ENCODE measurements at regions not wholly inside any gene's neighbourhood (a gene's known extent, or its start where the extent isn't known, plus 50 kb on each side); places are given as distances from the start of the nearest gene placed in this dataset.

DNA sequence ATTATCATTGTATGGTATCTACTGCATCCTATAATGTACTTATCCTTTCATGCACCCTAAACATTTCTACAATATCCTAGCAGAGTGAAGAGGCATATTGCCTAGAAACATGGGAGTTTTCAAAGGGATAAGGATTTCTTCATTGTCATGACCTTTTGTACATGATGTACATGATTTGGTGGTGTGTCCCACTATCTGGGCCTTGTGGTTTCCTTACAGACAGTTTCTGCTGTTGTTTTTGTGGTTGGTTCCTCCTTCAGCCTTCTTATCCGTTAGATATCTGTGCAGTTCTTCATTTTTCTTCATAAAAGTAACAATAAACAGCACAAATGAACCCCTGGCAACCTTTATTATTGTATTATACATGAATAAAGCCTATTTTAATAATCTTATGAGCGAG, 70.4 kb upstream of the BACH1 start:
- no peak for DNase-seq

DNA sequence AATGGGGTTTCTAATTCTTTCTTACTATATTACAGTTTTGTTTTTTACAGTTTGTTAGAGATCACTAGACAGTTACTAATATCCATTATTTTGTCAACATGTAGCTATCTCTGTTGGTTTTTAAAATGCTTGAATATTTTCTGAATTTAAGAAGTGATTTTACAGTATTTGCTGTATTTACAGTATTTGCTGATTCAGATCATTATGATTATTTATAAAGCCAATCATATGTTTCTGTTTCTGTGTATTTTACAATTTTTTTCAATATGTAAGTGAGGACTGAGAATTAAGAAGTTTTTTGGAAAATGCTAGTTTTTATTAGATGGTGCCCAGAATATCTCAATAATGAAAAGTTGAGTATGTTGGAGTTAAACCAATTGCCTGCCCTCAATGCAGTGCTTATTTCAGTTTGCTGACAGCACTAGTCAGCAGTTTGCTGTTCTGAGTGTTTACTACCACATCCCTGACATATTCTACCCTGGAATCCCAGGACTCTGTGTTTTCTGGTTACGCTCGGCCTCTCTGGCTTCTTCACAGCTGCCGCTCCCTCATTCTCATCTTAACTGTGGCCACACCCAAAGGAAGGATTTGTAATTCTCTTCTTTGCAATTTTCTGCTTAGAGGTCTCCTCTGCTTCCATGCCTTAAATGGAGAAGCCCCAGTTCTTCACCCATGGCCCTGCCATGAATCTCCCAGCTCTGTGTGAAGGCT, 68.0 kb upstream of the BACH1 start:
- no peak for DNase-seq

DNA sequence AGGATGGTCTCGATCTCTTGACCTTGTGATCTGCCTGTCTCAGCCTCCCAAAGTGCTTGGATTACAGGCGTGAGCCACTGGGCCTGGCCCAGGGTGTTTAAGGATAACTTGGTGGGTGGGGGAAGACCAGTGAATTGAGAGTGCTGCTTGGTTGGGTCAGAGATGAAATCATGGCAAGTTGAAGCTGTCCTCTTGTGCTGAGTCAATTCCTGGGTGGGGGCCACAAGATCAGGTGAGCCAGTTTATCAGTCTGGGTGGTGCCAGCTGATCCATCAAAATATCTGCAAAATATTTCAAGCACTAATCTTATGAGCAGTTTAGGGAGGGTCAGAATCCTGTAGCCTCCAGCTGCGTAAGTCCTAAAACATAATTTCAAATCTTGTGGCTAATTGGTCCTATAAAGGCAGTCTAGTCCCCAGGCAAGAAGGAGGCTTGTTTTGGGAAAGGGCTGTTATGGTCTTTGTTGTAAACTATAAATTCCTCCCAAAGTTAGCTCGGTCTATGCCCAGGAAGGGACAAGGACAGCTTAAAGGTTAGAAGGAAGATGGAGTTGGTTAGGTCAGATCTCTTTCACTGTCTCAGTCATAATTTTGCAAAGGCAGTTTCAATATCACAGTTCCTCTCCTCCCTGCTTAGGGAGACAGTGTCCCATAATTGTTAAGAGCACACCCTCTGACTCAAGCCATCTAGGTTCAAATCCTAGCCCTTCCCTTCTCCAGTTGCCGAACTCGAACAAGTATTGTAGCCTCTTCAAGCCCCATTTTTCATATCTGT, 66.8 kb upstream of the BACH1 start:
- DNase-seq: no peak

DNA sequence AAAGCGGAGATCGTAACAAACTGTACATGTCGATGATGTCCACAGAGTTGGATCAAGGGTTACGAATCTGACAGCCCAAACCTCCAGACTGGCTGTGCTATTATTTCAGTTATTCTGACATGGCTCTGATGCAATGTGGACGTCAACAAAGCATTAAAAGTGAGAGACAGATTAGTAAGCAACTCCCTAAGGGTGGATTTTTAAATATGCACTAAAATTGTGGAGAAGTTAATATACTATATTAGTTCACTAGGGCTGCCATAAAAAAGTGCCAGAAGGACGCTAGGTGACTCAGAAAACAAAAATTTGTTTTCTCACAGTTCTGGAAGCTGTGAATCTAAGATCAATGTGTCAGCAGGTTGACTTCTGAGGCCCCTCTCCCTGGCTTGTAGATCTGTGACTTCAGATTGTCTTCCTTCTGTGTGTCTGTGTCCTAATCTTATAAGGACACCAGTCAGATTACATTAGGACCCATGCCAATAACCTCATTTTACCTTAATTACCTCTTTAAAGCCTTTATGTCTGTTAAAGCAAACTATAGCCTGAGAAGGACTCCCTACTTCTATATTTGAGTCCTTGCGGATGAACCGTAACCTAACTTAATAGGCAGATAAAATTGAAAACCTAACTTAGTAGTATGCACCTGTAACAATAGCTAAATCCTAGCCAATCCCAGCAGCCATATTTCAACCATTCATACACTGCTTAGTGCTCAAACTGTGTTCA, 66.0 kb upstream of the BACH1 start:
- no peak for DNase-seq

DNA sequence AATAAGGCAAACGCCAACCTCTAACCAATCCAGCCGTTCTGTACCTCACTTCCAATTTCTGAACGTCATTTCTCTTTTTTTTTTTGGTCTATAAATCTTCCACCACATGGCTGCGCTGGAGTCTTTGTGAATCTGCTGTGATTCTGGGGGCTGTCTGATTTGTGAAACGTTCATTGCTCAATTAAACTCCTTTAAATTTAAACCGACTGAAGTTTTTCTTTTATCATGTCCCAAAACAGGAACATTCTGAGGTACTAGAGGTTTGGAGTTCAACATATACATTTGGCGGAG, 65.5 kb upstream of the BACH1 start:
- no peak for DNase-seq

- peak in 1 of 5 donors; percentile 56 for DNase-seq
Measured at GRCh38 chr21:29233611-29234540, 64.8 kb upstream of the BACH1 start.

DNA sequence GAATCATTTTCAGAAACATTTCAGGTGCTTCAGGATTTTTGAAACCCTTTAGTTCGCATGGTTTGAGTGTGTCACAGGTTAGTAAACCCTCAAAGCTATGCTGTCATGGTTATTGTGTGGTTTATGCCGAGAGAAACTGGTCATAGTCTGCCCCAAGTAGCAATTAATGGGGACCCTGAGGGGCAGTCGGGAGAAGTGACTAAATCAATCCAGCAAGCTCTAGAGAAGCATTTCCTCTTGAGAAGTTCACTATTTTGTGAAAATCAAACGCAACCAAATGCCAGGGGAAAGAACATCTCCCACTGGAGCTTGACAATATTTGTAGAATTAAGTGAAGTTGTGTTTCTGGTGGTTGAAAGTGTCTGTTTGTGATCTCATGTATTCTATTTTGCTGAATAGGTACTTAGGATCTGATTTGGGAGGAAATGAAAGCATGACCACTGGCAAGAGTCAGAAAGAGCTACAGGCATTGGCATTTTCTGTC, 63.0 kb upstream of the BACH1 start:
- no peak for DNase-seq

DNA sequence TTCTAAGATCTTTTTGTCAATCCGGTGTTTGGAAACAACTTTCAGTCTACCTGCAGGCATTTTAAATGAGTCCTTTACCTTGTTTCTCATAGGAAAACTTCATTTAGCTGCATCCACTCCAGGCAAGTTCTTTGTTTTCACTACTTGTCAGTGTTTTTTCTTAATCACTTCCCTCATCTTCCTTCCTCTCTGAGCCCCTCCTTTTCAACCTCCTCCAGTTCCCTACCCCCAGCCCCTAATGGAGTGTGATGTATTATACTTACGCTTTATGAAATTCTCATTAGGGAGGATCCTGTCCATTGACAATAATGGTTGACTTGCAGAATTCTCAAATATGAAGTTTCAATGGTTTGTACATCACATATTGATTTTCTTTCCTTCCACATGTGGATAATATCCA, 62.5 kb upstream of the BACH1 start:
- DNase-seq: no peak

- DNase-seq: no peak
Measured at GRCh38 chr21:29237110-29238052, 61.3 kb upstream of the BACH1 start.

DNA sequence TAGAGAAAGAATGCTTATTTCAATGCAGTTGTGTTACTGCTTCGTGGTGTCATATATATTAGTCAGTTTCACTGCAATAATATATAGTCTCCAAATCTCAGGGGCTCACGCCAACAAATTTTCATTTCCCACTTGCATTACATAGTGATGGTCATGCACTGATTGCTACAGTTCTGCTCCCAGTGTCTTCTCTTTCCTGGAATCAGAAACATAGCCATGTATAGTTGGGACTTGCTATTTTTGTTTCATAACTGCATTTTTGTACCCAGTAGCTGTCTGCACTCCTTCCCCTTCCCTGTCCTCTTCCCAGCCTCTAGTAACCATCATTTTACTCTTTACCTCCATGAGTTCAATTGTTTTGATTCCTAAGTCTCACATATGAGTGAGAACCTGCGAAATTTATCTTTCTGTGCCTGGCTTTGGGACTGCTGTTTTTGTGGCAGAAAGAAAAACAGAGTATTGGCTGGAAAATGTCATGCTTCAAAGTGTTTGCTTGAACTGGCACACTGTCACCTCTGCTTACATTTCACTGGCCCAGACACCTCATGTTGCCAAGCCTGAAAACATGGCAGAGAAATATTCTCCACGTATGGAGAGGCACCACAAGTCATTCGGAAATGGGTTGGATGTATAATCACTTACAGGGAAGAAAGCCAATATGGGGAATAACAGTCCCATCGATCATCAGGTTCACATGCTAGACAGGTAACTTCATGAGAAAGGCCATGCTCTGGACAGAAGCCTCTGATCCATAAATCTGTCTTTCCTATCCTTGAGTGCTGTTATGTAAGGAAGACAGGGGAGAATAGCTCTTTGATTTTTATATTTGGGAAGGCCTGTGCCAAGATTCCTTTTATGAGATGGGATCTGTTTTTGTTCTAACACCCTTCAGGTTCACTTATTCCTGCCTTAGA, 60.4 kb upstream of the BACH1 start:
- no peak for DNase-seq

DNA sequence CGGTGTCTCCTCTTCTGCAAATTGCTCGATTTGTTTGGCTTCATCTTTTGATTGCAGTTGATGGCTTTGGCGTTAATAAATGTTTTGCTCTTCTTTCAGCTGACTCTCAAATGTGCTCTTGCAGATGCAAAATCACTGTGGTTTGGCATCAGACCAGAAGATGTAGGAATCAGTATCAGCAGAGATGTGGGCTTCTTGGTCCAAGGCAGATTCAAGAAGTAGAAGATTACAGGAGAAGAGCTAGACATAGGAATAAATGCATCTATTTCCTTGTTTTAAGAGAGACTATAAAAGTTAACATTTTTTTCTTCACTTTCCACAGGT, 59.8 kb upstream of the BACH1 start:
- DNase-seq: no peak

DNA sequence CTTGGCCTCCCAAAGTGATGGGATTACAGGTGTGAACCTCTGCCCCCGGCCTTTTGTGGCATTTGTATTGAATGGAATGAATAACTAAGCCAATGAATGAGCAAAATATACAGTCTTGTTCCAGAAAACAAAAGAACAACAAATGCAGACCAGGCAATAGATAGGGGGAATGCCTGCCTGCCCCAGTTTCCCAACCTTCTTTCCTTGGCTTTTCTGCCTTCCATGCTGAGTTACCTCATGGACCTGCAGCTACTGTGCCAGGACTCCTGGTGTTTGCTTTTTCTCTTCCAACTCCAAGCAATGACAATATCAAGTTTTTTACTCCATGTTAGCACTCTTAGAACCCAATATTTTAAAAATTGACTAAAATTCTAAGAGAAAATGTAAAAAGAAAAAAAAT, 58.6 kb upstream of the BACH1 start:
- no peak for DNase-seq

DNA sequence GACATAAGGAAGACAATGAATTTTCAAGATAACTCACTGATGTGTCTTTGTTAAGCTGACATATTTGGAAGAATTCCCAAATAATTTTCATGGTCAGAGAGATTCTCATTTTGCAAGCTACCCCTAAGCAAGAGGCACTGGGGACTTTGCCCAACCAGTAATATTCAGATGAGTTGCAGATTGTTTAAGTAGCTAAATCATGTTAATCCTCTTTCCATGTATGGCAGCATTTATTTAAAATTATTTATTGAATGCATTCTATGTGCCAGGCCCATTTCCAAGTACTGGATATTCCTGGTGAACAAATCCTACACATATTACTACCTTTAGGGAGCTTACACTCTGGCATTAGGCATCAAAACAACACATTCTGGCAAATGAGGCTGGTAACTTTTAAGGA, 56.5 kb upstream of the BACH1 start:
- no peak for DNase-seq

- no peak for DNase-seq
Measured at GRCh38 chr21:29243188-29243587, 55.5 kb upstream of the BACH1 start.

DNA sequence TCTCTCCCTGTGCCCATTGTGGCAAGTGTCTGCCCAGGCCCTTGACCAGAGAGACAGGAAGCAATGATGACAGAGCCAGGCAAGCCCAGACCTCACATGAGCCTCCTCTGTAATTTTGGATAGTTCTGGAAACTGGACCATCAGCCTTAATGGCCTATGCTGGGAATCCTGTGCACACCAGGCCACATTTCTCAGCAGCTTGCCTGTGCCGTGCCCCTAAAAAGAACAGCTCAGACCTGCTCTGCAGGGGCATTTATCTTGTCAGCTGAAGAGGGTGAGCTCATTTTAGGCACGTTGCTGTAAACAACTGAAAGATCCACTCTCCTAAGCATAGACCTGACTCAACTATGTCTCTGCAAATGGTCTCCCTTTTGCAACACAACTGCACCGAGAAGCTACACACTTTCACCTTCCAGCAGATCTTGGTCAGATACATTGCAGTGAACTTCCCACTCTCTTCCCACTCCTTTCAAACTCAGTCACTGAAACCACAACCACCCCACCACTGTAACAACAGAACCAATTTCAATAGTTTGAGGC, 53.5 kb upstream of the BACH1 start:
- DNase-seq: peak in 1 of 5 donors; percentile 29

- DNase-seq: no peak
Measured at GRCh38 chr21:29245863-29246262, 52.9 kb upstream of the BACH1 start.

DNA sequence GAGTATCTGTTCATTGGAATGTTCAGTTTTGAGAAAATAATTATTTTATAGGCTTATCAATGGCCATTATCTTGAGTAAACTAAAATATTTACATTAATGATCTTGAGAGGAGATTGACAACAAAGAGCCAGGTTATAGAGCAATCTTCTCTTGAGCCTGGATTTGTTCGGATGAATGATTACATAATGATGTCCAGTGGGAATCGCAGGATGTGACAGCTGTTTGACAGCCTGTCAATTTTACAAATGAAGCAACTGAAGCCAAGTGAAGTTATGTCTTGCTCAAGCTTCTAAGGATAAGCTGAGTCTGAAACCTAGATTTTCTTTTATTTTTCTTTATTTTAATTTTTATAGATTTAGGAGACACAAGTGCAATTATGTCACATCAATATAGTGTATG, 52.1 kb upstream of the BACH1 start:
- no peak for DNase-seq

GRCh38 chr21:29248124-29248523, 50.6 kb upstream of the BACH1 start:
- no peak for DNase-seq
